ENCODE measurements at regions not wholly inside any gene's neighbourhood (a gene's known extent, or its start where the extent isn't known, plus 50 kb on each side); places are given as distances from the start of the nearest gene placed in this dataset.

DNA sequence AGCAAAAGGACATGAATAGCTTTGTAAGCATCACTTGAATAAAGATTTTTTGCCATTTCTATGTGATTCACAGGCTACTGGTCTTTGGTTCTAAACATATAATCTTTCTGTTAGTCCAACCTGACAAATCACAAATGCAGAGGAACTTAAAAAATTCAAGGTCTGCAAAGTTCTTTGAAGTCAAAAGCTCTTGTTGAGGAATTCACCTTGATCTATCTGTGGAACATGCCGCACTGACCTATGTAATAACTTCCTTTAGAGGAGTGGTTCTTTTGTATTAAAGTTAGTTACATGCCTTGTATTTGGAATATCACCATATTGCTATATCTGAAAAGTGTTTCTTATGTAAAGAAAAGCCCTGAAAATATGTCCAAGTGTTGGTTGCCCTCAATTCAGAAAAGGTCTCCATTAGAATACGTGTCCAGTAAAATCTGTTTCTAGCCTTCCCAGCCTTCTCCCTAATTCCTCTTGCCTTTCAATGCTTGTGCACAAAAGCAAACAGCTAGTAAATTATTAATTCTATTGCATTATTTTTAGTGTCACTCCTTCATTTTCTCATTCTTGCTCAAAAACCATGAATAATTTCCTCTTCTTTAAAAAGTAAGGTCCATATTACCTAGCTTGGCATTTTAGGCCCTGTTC is 1192.8 kb downstream of the FLRT2 start:
- peak; percentile 55 for DNase-seq (ENCODE audit: low read depth)

DNA sequence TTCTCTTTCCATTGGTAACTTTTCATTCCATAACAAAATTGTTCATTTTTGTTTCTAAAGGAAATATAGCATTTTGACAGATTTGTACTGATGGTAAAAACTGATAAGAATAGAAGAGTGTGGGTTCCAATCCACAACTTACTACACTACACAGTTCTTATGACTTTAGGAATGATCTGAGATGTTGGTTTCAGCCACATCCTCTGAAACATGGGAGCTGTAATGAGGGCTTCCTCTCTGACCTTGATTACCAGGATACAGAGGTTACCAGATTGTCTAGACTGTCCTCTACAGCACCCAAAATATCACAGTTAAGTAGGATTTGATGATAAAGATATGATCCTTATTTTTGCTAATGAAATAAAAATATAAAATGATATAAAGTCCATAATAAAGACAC is 1184.6 kb downstream of the FLRT2 start:
- DNase-seq (ENCODE audit: low read depth), result no peak

DNA sequence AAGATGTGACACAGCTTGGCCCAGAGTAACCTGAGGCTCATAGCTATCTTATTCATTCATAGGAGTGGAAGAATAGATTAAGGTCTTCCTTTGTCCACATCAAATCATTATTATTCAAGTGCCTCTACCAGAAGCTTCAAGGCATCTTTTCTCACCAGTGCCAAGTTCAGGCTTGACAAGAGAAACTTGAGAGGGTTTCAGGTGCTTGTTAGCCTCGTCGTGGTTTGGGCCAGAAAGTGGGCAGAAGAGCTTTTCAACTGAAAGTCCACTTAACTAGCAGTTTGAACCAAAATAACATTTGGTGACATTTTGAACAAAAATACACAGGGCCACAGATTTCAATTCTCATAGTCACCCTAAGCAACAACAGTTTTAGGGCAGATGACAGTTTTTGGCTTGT is 1184.2 kb downstream of the FLRT2 start:
- DNase-seq (ENCODE audit: low read depth), result no peak

DNA sequence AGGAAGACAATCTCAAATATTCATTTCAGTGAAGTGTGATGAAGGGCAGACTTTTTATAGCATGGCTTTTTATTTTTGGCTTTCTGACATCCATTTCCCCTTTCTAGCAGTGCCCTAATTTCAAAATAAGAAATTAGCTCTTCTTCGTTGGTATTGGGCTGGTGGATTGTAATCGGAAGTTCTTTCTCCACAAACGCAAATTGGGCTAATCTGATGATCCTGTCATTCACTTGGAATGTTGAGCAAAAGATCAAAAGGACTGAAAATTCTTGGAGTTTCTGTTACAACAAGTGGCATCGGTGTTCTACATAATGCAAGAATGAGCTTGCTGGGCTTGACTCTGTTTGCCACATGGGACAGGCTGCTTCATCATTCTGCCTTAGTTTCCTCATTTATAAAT is 1182.8 kb downstream of the FLRT2 start:
- DNase-seq (ENCODE audit: low read depth), result peak; percentile 5

- peak; percentile 26 for DNase-seq (ENCODE audit: low read depth)
Observed at GRCh38 chr14:86712176-86712575, 1182.2 kb downstream of the FLRT2 start.

GRCh38 chr14:86708846-86709339 is 1178.9 kb downstream of the FLRT2 start:
- peak; percentile 60 for DNase-seq (ENCODE audit: low read depth)

- peak; percentile 3 for DNase-seq (ENCODE audit: low read depth)
Observed at GRCh38 chr14:86707071-86707470, 1177.1 kb downstream of the FLRT2 start.

- DNase-seq (ENCODE audit: low read depth), result no peak
Observed at GRCh38 chr14:86683561-86683960, 1153.6 kb downstream of the FLRT2 start.

GRCh38 chr14:86675059-86675458 is 1145.1 kb downstream of the FLRT2 start:
- peak; percentile 48 for DNase-seq (ENCODE audit: low read depth)

- peak; percentile 59 for DNase-seq (ENCODE audit: low read depth)
Observed at GRCh38 chr14:86673523-86673969, 1143.6 kb downstream of the FLRT2 start.

GRCh38 chr14:86672080-86672479 is 1142.1 kb downstream of the FLRT2 start:
- peak; percentile 18 for DNase-seq (ENCODE audit: low read depth)

DNA sequence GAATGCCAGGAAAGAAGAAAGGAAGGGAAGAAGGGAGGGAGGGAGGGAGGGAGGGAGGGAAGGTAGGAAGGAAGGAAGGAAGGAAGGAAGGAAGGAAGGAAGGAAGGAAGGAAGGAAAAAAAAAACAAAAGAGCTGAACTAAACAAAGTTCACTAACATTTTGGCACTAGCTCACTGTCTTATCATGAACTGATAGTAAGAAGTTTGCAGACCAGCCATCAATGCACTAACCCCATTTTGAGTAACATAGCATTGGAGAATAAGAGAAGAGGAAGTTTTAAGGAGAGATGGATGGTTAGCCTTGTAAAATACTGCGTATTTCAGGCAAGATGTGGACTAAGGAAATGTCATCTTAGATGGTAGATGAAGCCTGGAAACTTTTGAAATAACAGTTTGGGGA is 1136.0 kb downstream of the FLRT2 start:
- DNase-seq (ENCODE audit: low read depth), result no peak

DNA sequence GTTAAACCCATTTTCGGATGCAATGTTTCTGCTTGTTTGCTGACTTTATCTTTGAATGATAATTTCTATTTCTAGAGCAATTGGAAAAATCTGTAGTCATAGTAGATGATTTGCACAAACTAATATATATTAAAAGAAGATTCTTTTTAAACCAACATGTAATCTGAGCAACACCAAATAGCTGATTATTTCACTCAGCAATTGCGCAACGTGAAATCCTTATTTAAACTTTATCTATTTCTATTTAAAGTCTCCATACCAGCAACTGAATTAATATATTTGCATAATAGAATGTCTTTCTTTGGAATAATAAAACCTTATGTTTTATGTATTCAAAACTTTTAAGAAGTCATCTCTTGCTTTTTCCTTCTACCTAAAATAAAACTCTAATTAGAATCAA is 1132.4 kb downstream of the FLRT2 start:
- DNase-seq (ENCODE audit: low read depth), result no peak

DNA sequence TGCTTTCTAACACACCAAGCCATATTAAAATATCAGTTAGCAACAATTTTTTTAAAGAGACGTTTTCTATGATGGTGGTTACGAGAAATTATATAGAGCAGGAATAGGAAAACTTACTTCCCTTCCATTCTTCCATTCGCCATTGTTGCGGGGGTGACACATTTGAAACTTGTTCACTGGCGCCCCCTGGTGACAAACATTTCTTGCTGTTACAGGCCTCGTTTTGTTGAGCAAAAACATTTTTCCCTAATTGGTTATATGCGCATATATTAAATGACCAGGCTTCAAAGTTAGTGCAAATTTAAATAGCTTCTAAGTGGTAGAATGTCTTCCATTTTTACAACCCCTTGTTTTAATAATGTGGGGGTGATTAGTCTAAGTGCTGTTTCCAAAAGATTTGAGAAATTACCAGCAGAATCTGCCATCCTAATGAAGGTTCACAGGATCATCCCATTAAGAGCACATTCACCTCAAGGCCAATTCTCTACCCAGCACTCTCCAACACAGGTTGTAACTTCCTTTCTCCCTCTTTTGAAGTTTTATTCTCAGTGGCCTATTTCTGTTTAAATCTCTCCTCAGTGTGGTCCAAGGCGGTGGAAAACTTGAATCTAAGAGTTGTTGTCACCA is 1124.7 kb downstream of the FLRT2 start:
- peak; percentile 22 for DNase-seq (ENCODE audit: low read depth)

GRCh38 chr14:86652526-86652925 is 1122.6 kb downstream of the FLRT2 start:
- DNase-seq (ENCODE audit: low read depth), result no peak

DNA sequence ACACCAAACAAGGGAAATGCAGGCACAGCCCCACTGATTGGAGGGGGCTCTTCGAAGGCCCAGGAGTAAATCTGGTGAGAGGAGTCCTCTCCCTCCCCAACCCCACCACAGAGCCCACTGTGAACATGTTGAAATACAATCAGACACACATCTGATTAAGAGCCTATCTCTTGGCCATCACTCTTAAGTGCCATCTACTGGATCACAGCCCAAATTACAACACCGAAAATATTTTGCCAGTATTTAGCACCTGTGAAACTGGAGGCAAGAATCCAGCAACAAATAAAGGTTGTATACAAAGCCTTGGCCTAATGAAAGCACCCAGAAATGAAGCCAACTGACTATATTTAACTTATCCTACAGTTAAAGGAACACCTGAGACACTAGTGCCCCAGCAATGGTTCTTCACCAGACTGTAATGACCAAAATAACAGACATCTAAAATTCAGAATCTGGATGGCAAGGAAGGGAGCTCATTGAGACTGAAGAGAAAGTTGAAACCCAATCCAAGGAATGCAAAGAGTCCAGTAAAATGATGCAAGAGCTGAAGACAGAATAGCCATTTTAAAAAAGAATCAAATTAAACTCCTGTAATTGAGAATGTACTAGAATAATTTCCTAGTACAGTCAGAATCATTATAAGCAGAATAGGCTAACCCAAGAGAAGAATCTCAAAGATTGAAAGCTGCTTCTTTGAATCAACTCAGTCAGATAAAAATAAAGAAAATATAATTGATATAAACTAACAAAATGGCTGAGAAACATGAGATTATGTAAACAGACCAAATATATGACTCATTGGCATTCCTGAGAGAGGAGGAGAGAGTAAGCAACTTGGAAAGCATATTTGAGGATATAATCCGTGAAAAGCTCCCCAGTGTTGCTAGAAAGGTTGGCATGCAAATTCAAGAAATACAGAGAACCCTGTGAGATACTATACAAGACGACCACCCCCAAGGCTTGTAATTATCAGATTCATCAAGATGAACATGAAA is 1117.0 kb downstream of the FLRT2 start:
- peak; percentile 8 for DNase-seq (ENCODE audit: low read depth)

- no peak for DNase-seq (ENCODE audit: low read depth)
Observed at GRCh38 chr14:86646125-86646524, 1116.2 kb downstream of the FLRT2 start.

DNA sequence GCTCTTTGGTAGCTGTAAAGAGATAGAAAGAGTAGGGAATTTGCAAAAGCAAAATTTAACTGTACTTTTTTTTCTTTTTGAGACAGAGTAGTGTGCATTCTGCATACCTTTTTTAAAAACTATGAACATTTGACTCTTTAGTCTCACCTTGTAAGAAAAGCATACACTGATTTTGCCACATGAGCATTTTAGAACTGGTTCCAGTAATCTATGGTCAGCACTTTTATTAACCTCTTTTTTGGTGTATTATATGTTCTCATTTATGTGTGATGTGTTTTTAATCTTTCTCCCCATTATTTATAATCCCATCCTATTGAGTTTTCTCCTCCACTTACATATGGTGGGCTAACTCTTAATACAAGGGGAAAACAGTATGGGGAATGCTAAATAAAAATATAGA is 1111.4 kb downstream of the FLRT2 start:
- no peak for DNase-seq (ENCODE audit: low read depth)

DNA sequence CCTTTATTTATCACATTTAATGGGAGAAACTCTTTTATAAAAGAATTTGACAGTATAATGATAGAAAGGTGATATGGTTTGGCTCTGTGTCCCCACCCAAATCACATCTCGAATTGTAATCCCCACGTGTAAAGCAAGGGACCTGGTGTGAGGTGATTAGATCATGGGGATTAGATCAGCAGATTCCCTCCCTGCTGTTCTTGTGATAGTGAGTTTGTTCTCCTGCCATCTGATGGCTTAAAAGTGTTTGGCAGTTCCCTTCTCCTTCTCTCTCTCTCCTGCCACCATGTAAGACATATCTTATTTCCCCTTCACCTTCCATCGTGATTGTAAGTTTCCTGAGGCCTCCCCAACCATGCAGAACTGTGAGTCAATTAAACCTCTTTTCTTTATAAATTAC is 1110.3 kb downstream of the FLRT2 start:
- DNase-seq (ENCODE audit: low read depth), result no peak

DNA sequence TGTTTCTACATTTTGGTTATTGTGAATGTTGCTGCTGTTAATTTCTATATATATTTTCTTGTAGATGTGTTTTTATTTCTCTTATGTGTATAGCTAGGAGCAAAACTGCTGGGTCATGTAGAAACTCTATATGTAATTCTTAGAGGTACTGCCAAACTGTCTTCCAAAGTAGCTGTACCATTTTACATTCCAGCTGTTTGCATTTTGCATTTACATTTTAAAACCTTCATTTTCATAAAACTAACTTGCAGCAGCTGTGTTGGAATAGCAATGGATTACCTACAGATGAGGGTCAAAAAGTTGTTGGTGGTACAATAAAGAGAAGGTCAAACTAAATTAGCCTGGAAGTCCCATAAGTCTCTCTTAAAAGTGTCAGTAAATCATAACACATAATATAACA is 1109.7 kb downstream of the FLRT2 start:
- no peak for DNase-seq (ENCODE audit: low read depth)

DNA sequence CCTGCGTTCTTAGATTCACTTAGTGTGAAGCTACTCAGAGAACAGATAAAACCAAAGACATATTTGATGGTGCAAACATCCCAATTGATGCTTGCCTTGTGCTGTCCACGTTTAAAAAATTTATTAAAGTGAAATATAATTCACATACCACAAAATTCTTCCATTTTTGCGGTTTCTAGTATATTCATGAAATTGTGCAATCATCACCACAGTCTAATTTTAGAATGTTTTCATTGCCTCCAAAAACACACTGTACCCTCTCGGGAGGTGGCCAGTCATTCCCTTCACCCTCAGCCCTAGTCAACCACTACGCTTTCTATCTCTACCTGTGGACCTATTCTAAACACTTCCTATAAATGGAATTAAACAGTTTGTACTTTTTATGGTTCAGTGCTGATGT is 1109.2 kb downstream of the FLRT2 start:
- no peak for DNase-seq (ENCODE audit: low read depth)

DNA sequence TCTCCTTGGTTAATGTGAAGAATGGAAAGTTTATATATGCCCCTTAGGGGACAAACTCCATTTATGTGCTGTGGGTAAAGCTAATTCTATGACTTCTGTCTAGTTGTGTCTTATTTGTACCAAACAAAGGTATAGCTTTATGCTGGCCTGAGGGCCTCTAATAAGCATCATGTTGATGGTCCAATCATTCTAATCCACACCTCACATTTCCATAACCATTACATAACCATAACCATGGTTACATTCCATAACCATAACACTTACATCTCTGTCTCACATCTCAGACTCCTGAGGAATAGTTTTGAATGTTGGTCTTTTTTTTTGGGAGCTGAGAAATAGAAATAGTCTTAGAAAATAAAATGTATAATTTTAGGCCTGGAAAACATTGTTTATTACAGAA is 1097.1 kb downstream of the FLRT2 start:
- DNase-seq (ENCODE audit: low read depth), result no peak

Data from renal cortical epithelial cell (primary cell).